ENCODE measurements at regions not wholly inside any gene's neighbourhood (a gene's known extent, or its start where the extent isn't known, plus 50 kb on each side); places are given as distances from the start of the nearest gene placed in this dataset.

- ATAC-seq (no peak), DNase-seq (no peak)
- H3K27me3 ChIP-seq: no peaks in the 10 kb centered on the region
- no peak overlapping the region for H3K4me3 ChIP-seq
- H3K9me3 ChIP-seq: no peaks in the 10 kb centered on the region
- H3K27ac ChIP-seq: no peak overlapping the region
- TF ChIP-seq CTCF (IDR thresholded peaks at IDR 0.05): no peak
- no peaks in the 10 kb centered on the region for H3K4me1 ChIP-seq
- intact Hi-C loops (cut with DNase I): no loop called here
- no peaks in the 10 kb centered on the region for H3K36me3 ChIP-seq
Observed at GRCh38 chr14:37843954-37844607, 248.7 kb downstream of the TTC6 start.

GRCh38 chr14:37844614-37845013 lies 249.2 kb downstream of the TTC6 start:
- H3K27me3 ChIP-seq: no peaks in the 10 kb centered on the region
- intact Hi-C loops (cut with DNase I): no loop called here
- H3K9me3 ChIP-seq: no peaks in the 10 kb centered on the region
- no peak for TF ChIP-seq CTCF (IDR thresholded peaks at IDR 0.05)
- H3K4me1 ChIP-seq: no peaks in the 10 kb centered on the region
- no peak overlapping the region for H3K4me3 ChIP-seq
- no peak for DNase-seq
- H3K27ac ChIP-seq: no peak overlapping the region
- ATAC-seq: no peak
- H3K36me3 ChIP-seq: no peaks in the 10 kb centered on the region

GRCh38 chr14:37848985-37849621 lies 253.7 kb downstream of the TTC6 start:
- H3K4me1 ChIP-seq: no peaks in the 10 kb centered on the region
- ATAC-seq: no peak
- no peak for DNase-seq
- H3K27ac ChIP-seq: no peak overlapping the region
- no peaks in the 10 kb centered on the region for H3K9me3 ChIP-seq
- H3K27me3 ChIP-seq: no peaks in the 10 kb centered on the region
- TF ChIP-seq CTCF (IDR thresholded peaks at IDR 0.05): no peak
- intact Hi-C loops (cut with DNase I): no loop called here
- H3K36me3 ChIP-seq: no peaks in the 10 kb centered on the region
- no peak overlapping the region for H3K4me3 ChIP-seq

GRCh38 chr14:37851054-37851453 lies 255.6 kb downstream of the TTC6 start:
- Histone ChIP-seq H3K27ac (no peak overlapping the region), H3K4me3 (no peak overlapping the region), H3K9me3 (no peaks in the 10 kb centered on the region), H3K27me3 (no peaks in the 10 kb centered on the region), H3K36me3 (no peaks in the 10 kb centered on the region), H3K4me1 (no peaks in the 10 kb centered on the region)
- ATAC-seq (no peak), DNase-seq (no peak)
- intact Hi-C loops (cut with DNase I): no loop called here
- TF ChIP-seq CTCF (IDR thresholded peaks at IDR 0.05): no peak

- Histone ChIP-seq H3K4me1 (no peaks in the 10 kb centered on the region), H3K27ac (no peak overlapping the region), H3K36me3 (no peaks in the 10 kb centered on the region), H3K27me3 (no peaks in the 10 kb centered on the region), H3K4me3 (no peak overlapping the region), H3K9me3 (no peaks in the 10 kb centered on the region)
- TF ChIP-seq CTCF (IDR thresholded peaks at IDR 0.05): no peak
- intact Hi-C loops (cut with DNase I): no loop called here
- no peak for ATAC-seq
- DNase-seq: no peak
Observed at GRCh38 chr14:37855871-37856270, 260.4 kb downstream of the TTC6 start.

Measured in upper lobe of right lung (tissue), 1 donor.